Testis (tissue), 2 donors: ENCODE measurements at regions not wholly inside any gene's neighbourhood (a gene's known extent, or its start where the extent isn't known, plus 50 kb on each side); places are given as distances from the start of the nearest gene placed in this dataset.

Experiments
- CTCF ChIP-seq, 3 experiments: fragments of 450-650 bp in 2 of 3; fragments of 200-600 bp in 1 of 3; sonication (generic) in 1 of 3; IDR thresholded peaks; one replicate each; pipeline ENCODE4 v1.5.1; 2016 to 2019; ENCODE audit warnings: antibody characterized with exemption in 3 of 3, mild to moderate bottlenecking in 2 of 3, moderate library complexity in 1 of 3
- POLR2A ChIP-seq: fragments of 450-650 bp; IDR thresholded peaks from one replicate; pipeline ENCODE4 v1.6.1; 2017; ENCODE audit warnings: antibody characterized with exemption, mild to moderate bottlenecking, moderate library complexity

DNA sequence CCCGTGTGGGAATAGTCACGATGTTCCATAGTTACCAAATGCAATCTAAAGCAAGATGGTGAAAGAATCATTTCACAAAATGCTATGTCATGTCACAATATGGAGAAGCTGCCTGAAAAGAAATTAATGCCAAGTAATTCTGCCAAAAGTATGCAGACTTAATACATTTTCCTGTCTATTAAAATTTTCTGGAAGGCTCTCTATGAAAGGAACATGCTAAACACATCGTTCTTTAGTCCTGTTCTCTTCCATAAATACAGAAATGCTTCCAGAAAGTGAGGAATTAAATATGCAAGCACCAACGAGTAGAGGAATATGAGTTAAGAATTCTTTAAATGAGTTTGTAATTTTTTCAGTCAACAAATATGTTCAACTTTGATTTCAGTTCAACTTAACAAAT, 266.8 kb upstream of the CRBN start:
- TF ChIP-seq CTCF (IDR thresholded peaks at IDR 0.05) (no peak), POLR2A (no peak)
